GM12872 (cell line): ENCODE measurements at regions not wholly inside any gene's neighbourhood (a gene's known extent, or its start where the extent isn't known, plus 50 kb on each side); places are given as distances from the start of the nearest gene placed in this dataset.

Experiments used
- TF ChIP-seq, protein P1 (sequence below): IDR thresholded peaks from 3 replicates; pipeline ENCODE4 v1.5.1; 2011; ENCODE audit warnings: low read depth, mild to moderate bottlenecking, low read length, moderate library complexity; ENCODE audit not compliant: insufficient read depth

DNA sequence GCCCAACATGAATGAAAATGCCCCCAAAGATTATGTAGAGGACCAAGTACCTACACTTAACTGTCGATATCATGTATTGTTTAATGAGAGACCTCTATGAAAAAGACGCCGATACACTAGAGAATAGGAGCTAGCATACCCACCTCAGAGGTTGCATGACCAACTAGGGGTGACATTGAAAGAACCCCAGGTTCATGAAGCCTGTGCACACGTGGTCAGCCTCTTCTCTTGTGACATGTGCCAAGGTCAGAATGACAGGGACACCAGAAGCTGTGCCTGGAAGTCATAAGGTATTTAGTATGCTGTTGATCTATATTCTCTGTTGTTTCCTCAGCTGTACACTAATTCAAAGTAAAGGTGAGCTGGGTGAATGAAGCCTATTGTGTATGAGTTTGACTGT, 1594.1 kb downstream of the EFNA5 start:
- TF ChIP-seq, protein P1, sequence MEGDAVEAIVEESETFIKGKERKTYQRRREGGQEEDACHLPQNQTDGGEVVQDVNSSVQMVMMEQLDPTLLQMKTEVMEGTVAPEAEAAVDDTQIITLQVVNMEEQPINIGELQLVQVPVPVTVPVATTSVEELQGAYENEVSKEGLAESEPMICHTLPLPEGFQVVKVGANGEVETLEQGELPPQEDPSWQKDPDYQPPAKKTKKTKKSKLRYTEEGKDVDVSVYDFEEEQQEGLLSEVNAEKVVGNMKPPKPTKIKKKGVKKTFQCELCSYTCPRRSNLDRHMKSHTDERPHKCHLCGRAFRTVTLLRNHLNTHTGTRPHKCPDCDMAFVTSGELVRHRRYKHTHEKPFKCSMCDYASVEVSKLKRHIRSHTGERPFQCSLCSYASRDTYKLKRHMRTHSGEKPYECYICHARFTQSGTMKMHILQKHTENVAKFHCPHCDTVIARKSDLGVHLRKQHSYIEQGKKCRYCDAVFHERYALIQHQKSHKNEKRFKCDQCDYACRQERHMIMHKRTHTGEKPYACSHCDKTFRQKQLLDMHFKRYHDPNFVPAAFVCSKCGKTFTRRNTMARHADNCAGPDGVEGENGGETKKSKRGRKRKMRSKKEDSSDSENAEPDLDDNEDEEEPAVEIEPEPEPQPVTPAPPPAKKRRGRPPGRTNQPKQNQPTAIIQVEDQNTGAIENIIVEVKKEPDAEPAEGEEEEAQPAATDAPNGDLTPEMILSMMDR = no peak

DNA sequence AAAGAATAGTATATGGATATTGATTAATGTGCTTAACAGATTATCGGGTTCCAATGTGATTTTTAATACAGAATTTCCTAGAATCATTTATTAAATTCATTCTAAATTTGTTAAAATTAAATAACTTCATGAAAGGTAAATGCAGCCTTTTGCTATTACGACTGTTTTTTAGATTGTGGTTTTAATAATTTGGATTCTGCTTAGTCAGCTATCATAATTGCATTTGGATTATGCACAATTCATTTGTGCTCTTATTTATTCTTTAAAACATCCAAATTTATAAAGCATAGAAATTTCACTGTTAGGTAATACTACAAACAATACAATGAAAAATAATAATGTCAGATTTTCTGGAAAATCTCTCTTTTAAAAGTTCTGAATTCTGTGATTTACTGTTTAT, 1598.5 kb downstream of the EFNA5 start:
- TF ChIP-seq, protein P1 = no peak

DNA sequence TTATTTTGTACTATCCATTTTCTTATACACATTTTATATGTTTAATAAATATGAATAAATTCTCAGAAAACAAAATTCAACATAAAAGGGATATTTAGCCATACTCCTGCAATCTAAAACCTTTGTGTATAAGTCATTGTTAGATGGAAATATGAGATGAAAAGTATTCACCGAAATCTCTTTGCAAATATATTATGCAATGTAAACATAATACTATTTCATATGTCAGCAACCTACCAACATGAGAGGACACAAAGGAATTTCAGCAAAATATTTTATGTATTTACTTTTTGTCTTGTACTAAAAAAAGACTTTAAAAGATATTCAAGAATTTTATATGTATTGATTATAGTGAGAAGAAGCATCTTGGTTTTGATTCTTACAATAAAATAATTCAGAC, 1623.4 kb downstream of the EFNA5 start:
- TF ChIP-seq, protein P1 = no peak

DNA sequence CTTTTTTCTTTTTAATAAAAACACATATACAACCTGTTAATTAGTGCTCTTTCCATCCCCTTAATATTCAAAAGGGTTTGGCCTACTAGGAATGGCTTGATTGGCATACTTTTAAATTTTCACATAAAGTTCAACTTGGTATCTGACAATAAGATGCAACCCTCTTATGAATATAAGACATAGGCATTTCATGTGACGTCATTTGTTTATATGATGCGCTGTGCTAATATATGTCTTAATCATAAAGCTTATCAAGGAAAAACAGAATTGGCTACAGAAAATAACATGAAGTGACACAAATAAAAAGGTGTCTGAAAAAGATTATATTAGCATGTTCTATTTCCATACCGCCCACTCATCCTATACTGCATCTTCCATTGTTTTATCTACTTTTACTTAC, 1642.4 kb downstream of the EFNA5 start:
- TF ChIP-seq, protein P1 = no peak

DNA sequence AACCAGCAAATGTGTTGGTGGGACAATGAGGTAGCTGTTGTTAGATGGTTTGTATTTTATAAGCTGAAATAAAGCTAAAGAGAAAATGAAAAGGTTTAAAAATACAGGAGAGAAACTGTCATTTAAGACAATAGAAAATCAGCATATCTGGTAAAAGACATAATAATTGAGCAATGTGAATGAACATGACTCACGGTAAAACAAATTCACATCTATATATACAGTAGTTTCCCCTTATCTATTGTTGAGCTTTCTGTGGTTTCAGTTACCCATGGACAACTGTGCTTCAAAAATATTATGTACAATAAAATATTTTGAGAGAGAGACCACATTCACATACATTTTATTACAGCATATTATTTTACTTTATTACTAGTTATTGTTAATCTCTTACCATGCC, 1649.8 kb downstream of the EFNA5 start:
- TF ChIP-seq, protein P1 = no peak

DNA sequence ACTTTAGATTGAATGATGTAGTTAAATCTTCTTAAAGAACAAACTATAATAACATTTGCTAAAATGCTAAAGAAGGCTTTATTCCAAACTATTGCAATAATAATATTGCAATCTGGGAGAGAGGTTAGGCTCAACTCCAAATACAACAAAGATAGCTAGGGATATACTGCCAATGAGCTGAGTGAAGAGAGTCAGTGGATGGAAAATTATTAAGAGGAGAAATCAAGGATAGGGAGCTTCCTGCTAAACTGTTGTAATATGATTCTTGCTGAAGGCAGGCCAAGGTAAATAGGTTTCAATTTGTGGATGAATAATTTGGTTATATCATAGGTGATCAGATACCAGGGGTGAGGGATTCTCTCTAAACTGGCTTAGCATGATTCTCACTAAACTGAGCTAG, 1651.5 kb downstream of the EFNA5 start:
- TF ChIP-seq, protein P1 = no peak

DNA sequence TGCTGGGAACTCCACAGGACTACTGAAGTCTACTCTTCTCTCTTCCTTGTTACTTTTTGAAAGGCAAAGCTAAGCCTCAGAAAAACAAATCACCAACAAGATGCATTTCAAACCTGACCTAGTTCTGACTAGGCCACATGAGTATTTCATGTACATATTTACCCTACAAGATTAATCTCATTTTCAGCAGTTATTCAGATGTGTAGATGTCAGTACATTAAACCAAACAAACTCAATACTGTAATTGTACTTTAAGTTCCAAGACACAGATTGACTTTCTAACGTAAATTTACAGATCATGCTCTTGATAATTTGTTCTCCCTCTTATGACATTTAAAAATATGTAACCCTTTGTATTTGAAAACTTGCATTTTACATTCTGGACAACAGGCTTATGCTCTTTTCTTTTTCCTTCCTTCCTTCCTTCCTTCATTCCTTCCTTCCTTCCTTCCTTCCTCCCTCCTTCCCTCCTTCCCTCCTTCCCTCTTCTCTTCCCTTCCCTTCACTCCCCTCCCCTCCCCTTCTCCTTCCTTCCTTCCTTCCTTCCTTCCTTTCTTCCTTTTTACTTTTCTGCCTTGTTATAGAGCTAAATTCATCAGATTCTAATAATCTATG, 1653.4 kb downstream of the EFNA5 start:
- TF ChIP-seq, protein P1 = no peak

DNA sequence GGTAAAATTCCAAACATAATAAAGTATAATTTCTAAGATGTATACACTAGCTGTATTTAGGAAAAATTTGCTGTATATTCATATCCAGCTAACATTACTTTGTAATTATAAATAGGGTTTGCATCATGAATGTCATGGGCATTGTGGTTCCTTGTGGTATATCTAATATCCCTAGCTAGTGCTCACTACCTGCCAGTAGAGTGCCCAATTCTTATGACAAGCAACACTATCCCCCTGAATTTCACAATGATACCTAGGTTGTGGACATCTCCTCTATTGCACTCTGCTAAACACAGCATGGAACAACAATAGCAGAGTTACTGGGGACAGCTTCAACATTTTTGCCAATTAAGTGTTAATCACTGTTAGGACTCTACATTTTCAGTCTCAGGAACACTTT, 1656.5 kb downstream of the EFNA5 start:
- TF ChIP-seq, protein P1 = no peak
